NCI-H1694 treated with DMSO at 0.1 percent for 48 hours (cell line): ENCODE measurements at regions not wholly inside any gene's neighbourhood (a gene's known extent, or its start where the extent isn't known, plus 50 kb on each side); places are given as distances from the start of the nearest gene placed in this dataset.
"Not testable (repeated sequence)": the region's sequence is repeated elsewhere in the genome, so short reads cannot be mapped to it uniquely, and the experiment has no call there.

Experiments used
- DNase-seq: peaks from one replicate; lab custom pipeline; 2025; lab: John Stamatoyannopoulos, UW

- no peak for DNase-seq
These were observed 86.4 kb upstream of the PRSS16 start for GRCh38 chr6:27161115-27161514.

GRCh38 chr6:27161603-27161945 lies 85.9 kb upstream of the PRSS16 start:
- DNase-seq, result no peak

GRCh38 chr6:27161946-27162603 lies 85.4 kb upstream of the PRSS16 start:
- DNase-seq, result peak; percentile 78

GRCh38 chr6:27163834-27164233 lies 83.7 kb upstream of the PRSS16 start:
- DNase-seq, result no peak

GRCh38 chr6:27168108-27168507 lies 79.4 kb upstream of the PRSS16 start:
- no peak for DNase-seq

GRCh38 chr6:27168586-27169443 lies 78.7 kb upstream of the PRSS16 start:
- DNase-seq, result no peak

GRCh38 chr6:27172524-27173231 lies 74.8 kb upstream of the PRSS16 start:
- not testable (repeated sequence) for DNase-seq

- not testable (repeated sequence) for DNase-seq
These were observed 74.3 kb upstream of the PRSS16 start for GRCh38 chr6:27173232-27173601.

- DNase-seq, result no peak
These were observed 72.5 kb upstream of the PRSS16 start for GRCh38 chr6:27174958-27175357.

GRCh38 chr6:27176096-27176495 lies 71.4 kb upstream of the PRSS16 start:
- no peak for DNase-seq

GRCh38 chr6:27176523-27177484 lies 70.7 kb upstream of the PRSS16 start:
- peak; percentile 32 for DNase-seq

- DNase-seq, result peak; percentile 27
These were observed 69.8 kb upstream of the PRSS16 start for GRCh38 chr6:27177485-27178406.

- no peak for DNase-seq
These were observed 69.1 kb upstream of the PRSS16 start for GRCh38 chr6:27178407-27178730.

GRCh38 chr6:27178860-27179259 lies 68.6 kb upstream of the PRSS16 start:
- no peak for DNase-seq

- DNase-seq, result no peak
These were observed 64.3 kb upstream of the PRSS16 start for GRCh38 chr6:27183060-27183832.

GRCh38 chr6:27187231-27188060 lies 60.1 kb upstream of the PRSS16 start:
- DNase-seq, result no peak

- no peak for DNase-seq
These were observed 59.2 kb upstream of the PRSS16 start for GRCh38 chr6:27188061-27188884.

GRCh38 chr6:27188885-27189418 lies 58.5 kb upstream of the PRSS16 start:
- peak; percentile 44 for DNase-seq
